ENCODE measurements at regions not wholly inside any gene's neighbourhood (a gene's known extent, or its start where the extent isn't known, plus 50 kb on each side); places are given as distances from the start of the nearest gene placed in this dataset.
A peak's percentile ranks its signal among the peaks of the same experiment; 100 is the strongest.

DNA sequence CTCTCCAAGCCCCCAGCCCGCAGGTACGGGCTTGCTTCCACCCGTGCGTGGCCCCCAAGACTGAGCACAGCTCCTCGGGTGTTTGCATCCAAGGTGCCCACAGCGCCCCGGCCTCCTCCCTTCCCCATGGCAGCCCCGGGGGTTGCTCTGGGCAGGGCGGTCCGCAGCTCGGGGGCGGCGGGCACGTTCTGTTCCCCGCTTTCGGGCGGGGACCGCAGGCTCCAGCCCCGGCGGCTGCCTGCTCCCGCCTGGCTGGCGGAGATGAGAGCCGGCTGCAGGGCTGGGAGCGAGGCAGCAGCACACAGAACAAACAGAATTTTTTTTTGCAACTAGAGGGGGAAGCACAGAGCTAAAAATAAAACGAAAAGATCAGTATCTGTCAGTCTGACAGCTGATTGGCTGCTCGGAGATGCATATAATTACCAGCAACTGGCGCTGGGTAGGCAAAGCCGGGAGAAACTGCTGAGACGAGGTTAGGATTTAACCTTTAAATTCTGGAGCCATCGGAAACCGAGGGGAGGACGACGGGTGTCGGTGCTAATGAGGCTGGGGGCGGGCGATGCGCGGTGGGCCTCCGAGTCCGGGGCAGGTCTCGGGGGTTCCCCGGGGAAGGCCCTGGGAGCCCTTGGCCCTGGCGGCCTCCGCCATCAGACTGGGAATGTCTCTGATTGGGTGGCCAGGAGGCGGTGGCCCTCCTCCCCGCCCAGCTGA lies 142.7 kb upstream of the IER5L start:
- TF ChIP-seq, protein P1, sequence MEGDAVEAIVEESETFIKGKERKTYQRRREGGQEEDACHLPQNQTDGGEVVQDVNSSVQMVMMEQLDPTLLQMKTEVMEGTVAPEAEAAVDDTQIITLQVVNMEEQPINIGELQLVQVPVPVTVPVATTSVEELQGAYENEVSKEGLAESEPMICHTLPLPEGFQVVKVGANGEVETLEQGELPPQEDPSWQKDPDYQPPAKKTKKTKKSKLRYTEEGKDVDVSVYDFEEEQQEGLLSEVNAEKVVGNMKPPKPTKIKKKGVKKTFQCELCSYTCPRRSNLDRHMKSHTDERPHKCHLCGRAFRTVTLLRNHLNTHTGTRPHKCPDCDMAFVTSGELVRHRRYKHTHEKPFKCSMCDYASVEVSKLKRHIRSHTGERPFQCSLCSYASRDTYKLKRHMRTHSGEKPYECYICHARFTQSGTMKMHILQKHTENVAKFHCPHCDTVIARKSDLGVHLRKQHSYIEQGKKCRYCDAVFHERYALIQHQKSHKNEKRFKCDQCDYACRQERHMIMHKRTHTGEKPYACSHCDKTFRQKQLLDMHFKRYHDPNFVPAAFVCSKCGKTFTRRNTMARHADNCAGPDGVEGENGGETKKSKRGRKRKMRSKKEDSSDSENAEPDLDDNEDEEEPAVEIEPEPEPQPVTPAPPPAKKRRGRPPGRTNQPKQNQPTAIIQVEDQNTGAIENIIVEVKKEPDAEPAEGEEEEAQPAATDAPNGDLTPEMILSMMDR (IDR thresholded peaks at IDR 0.05; ENCODE audit: control extremely low read depth, extremely low read depth, low read depth, missing control alignments): no peak
- POLR2A ChIA-PET: interaction anchor here (0.9 kb wide), 1 partner anchor 13 kb away, joined by 3 read pairs; no protein-coding TSS in a partner anchor
- peak; percentile 81 for DNase-seq (ENCODE audit: extremely low spot score)
- CTCF ChIA-PET: interaction anchor here (0.8 to 3.0 kb wide), 6 partner anchors 12 to 303 kb away, joined by 3 to 6 read pairs (median 4); no protein-coding TSS in a partner anchor

DNA sequence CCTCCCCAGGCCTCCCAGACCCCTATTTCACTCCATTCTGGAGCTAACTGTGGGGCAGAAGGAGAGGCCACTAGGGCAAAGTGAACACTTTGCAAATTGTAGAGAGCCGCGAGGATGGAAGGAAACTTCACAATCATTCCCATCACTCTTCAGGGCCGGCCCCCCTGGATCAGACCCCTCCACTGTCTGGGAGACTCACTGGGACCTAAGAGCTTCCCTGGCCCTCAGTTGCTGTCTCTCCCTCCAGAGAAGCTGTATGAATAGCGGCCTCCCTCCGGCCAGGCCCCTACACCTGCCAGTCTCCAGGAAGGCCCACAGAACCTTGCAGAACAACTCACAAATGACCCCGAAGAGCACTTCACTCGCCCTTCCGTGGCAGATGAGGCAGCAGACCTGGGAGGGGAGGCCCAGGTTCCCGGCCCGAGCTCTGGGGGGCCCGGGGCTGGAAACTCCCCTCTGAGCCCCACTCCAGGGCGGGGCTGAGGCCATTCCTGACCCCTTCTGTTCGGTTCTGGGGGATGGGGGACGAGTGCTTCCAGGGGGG lies 141.9 kb upstream of the IER5L start:
- TF ChIP-seq, protein P1 (IDR thresholded peaks at IDR 0.05; ENCODE audit: control extremely low read depth, extremely low read depth, low read depth, missing control alignments): no peak
- ChIA-PET CTCF (interaction anchor here (0.8 to 3.0 kb wide), 6 partner anchors 12 to 304 kb away, joined by 3 to 6 read pairs (median 4); no protein-coding TSS in a partner anchor), POLR2A (interaction anchor here (0.6 to 0.9 kb wide), 2 partner anchors 13 to 306 kb away, joined by 3 read pairs; partner anchors contain the start of gene NTMT1)
- DNase-seq (ENCODE audit: extremely low spot score): no peak

DNA sequence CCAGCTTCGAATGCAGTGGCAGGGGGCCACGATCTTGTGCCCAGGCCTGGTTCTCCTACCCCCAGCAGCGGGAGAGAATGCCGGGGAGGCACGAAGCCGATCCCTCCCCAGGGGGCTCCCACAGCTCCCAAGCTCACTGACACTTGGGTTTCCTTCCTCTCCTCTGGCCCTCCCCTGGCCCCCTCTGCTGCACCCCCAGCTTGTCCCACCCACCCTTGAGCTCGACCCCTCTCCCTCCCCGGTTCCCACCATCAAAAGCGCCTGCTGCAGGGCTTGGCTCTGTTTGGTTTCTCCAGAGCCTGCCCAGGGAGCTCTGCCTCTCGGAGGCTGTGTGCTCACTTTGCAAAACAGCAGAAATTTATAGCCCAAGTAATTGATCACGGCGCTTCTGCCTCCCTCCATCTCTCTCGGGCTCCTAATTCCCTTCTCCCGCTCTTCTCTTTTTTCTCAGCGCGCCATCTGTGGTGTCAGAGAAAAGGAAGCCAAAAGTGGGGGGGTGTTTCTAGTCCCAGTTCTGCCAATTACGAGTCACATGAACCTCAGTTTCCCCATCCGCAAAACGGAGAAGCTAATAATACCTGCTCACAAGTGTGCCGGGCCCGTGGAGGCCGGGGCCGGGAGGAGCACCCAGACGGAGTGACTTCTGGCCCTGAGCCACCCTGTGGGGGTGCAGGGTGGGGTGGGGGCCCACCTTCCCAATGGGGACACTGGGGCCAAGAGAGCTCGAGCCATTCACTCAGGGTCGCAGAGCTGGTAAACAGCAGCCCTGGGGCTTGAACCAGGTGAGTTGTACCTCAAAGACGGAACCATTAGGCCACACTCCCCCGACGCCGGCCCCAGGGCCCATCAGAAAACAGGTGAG lies 141.2 kb upstream of the IER5L start:
- POLR2A ChIA-PET: no interaction called here
- CTCF ChIA-PET: interaction anchor here (1.1 to 3.0 kb wide), 4 partner anchors 177 to 305 kb away, joined by 3 to 6 read pairs (median 4); no protein-coding TSS in a partner anchor
- DNase-seq (ENCODE audit: extremely low spot score): no peak
- TF ChIP-seq, protein P1 (IDR thresholded peaks at IDR 0.05; ENCODE audit: control extremely low read depth, extremely low read depth, low read depth, missing control alignments): no peak

DNA sequence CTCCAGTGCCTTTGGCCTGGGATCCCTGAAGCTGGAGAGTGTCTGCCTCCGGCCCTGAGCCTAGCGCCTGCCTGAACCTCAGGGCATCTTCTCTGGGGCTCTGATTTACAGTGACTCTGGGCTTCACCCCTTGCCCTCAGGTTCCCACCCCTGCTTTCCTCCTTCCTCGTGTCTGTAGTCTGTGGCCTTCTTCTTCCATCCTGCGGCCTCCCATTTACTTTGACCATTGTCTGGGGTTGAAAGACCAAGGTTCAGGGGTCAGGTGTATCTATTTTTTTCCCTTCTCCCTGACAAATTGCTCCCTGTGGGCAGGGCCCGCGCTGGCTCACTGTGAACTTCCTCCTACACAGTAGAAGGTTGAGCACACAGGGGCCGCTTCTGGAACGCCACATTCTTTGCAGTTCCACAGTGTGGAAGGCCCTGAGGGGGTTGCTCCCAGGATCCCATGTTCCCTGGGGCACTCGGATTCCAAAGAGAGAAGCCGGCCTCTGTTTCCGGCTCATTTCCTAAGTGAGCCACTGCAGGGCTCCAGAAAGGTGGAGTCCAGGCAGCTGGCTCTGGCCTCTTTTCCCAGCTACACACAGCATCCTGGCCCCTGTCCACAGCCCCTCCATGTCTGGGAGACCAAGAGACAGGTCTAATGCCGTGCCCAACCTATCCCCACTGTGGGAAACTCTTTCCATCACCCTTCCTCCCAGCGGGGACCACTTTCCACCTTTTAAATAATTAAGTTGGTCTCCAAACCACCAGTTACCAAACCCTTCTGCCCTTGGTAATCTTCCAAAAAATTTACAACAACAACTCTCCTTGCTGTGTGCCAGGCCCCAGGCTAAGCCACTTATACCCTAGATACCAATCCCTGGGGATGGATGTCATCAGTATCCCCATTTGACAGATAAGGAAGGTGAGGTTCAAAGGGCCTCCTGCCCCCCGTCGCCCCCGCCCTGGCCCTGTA lies 140.3 kb upstream of the IER5L start:
- TF ChIP-seq, protein P1 (IDR thresholded peaks at IDR 0.05; ENCODE audit: control extremely low read depth, extremely low read depth, low read depth, missing control alignments): no peak
- no peak for DNase-seq (ENCODE audit: extremely low spot score)
- CTCF ChIA-PET: no interaction called here
- POLR2A ChIA-PET: no interaction called here

DNA sequence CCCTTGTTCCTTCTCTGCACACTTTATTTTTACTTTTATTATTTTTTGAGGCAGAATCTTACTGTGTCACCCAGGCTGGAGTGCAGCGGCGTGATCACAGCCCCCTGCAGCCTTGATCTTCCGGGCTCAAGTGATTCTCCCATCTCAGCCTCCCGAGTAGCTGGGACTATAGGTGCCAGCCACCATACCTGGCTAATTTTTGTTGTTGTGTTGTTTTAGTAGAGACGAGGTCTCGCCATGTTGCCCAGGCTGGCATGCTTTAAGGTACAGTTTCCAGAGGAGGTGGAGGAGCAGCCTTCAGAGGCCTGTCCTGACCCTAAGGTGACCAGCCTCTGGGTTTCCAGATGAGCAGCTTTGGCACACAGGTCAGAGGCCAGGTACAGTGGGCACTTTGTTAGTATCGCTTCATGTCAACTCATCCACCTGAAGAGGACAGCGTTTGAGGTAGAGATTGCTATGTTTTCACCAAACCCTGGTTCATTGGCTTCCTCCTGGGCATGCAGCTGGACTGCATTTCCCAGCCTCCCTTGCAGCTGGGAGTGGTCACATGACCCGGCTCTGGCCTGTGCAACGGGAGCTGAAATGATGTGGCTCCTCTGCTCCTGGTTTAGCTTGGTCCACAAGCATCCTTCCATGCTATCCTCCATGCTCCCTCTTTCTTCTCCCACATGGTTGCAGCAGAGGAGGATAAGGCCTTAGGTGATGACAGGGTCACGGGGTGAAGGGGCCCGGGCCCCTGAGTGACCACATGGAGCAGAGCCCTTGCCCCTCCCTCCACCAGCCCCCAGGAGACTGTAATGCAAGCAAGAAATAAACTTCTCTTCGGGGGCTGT lies 139.3 kb upstream of the IER5L start:
- TF ChIP-seq, protein P1 (IDR thresholded peaks at IDR 0.05; ENCODE audit: control extremely low read depth, extremely low read depth, low read depth, missing control alignments): no peak
- POLR2A ChIA-PET: no interaction called here
- DNase-seq (ENCODE audit: extremely low spot score): peak; percentile 30
- CTCF ChIA-PET: no interaction called here
